Left forelimb (tissue), 1 donor: ENCODE measurements at regions not wholly inside any gene's neighbourhood (a gene's known extent, or its start where the extent isn't known, plus 50 kb on each side); places are given as distances from the start of the nearest gene placed in this dataset.
"Not testable (repeated sequence)": the region's sequence is repeated elsewhere in the genome, so short reads cannot be mapped to it uniquely, and the experiment has no call there.

Source experiments
- DNase-seq: peaks from one replicate; pipeline ENCODE4 v3.0.0-alpha.2; 2018; ENCODE audit warnings: low spot score

DNA sequence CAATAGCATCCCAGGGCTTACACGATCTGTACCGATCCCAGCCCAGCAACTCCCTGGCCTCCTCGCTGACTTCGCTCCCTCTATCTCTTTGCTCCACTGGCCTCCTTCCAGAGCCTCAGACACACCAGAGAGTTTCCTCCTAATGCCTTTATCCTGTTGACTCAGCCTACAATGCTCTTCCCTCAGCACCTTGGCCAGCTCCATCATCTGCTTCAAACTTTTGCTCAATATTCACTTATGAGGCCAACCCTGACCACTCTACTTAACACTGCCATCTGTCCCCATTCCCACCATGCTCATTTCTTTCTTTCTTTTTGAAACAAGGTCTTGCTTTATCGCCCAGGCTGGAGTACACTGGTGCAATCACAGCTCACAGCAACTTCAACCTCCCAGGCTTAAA lies 180.9 kb downstream of the CEP170 start:
- not testable (repeated sequence) for DNase-seq

DNA sequence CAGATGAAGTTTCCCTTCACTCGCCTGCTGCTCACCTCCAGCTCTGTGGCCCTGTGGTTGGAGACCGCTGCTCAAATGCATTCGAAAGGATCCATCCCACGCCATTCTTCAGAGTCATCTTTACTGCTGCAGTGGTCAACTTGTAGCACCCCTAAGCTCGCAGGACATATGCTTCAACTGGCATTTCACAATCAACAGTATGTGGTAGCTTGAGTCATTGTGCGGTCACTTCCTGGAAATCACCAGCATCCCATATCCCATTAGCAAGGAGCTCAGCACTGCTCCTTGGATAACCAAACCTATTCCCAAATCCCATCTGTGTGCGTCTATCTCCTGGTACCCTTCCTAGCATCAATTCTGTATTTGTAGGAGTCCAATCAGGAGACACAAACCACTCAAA lies 188.0 kb downstream of the CEP170 start:
- DNase-seq = not testable (repeated sequence)

- DNase-seq = not testable (repeated sequence)
Measured at GRCh38 chr1:243061965-243062364, 193.1 kb downstream of the CEP170 start.

GRCh38 chr1:243055510-243055909 lies 199.6 kb downstream of the CEP170 start:
- not testable (repeated sequence) for DNase-seq

GRCh38 chr1:243055091-243055490 lies 200.0 kb downstream of the CEP170 start:
- not testable (repeated sequence) for DNase-seq

GRCh38 chr1:243054681-243055080 lies 200.4 kb downstream of the CEP170 start:
- DNase-seq = not testable (repeated sequence)

DNA sequence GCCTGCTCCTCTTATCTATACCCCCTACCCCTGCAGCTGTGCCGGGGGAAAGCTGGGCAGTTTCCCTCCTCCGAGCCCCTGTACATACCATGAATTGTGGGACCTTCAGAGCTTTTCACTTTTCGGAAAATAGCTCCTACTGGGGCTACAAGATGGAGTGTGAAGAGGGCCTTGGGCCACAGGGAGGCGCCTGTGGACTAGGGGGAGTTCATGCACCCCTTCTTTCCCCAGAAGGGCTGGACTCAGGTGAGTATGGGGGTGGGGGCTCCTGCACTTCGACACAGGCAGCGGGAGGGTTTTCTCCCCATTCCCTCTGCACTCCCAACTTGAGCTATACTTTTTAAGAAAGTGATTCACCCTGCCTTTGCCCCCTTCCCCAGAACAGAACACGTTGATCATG lies 202.0 kb downstream of the CEP170 start:
- not testable (repeated sequence) for DNase-seq

- not testable (repeated sequence) for DNase-seq
Measured at GRCh38 chr1:243050613-243051012, 204.5 kb downstream of the CEP170 start.

- DNase-seq = not testable (repeated sequence)
Measured at GRCh38 chr1:243049716-243050115, 205.4 kb downstream of the CEP170 start.

- not testable (repeated sequence) for DNase-seq
Measured at GRCh38 chr1:243021365-243021764, 233.7 kb downstream of the CEP170 start.

DNA sequence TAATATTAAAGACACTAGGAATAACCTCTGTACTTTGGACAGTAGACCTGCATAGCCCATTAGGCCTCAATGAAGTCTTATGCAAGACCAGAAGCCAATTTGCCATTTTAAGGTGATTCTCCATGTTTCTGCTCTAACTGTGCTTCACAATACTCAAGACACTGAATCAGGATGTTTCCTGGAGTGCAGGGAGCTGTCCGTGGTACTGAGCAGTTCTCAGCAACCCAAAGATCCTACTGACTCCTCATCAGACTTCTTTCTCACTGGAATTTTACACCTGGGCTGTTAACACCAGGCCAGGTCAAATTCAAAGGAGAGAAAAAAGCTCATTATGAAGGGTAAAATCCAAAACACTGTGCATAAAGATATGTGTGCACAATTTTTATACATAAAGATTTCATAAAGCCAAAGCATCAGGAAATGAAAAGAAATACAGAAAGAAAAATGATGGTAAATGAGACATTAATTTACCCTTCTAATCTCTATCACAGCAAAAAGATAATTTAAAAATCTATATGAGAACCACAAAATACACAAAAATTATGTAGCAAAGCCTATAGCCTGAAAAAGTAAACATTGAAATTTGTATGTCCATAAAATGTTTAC lies 235.9 kb downstream of the CEP170 start:
- DNase-seq = not testable (repeated sequence)

DNA sequence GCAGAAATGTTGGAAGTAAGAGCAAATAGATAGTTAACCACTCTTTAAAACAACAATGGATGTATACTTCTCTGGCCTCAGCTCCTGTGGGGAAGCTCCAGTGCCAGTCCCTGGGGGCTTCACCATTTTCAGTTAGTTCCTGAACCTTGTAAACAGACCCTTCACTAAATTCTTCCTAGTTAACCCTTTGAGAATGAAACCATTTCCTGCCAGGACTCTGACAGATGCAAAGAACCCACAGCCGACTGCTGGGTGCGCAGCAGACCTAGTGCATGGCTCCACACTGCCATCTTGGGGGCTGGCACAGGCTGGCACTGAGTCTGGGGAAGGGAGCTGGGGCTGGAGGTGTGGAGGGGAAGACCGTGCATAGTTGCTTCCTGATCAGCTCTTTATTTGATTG lies 244.4 kb downstream of the CEP170 start:
- DNase-seq = not testable (repeated sequence)

- not testable (repeated sequence) for DNase-seq
Measured at GRCh38 chr1:243001003-243001402, 254.1 kb downstream of the CEP170 start.

GRCh38 chr1:242992776-242993175 lies 262.3 kb downstream of the CEP170 start:
- DNase-seq = not testable (repeated sequence)

GRCh38 chr1:242985096-242985495 lies 270.0 kb downstream of the CEP170 start:
- not testable (repeated sequence) for DNase-seq

- not testable (repeated sequence) for DNase-seq
Measured at GRCh38 chr1:242973341-242973740, 281.7 kb downstream of the CEP170 start.

GRCh38 chr1:242966892-242967291 lies 288.2 kb downstream of the CEP170 start:
- DNase-seq = no peak

DNA sequence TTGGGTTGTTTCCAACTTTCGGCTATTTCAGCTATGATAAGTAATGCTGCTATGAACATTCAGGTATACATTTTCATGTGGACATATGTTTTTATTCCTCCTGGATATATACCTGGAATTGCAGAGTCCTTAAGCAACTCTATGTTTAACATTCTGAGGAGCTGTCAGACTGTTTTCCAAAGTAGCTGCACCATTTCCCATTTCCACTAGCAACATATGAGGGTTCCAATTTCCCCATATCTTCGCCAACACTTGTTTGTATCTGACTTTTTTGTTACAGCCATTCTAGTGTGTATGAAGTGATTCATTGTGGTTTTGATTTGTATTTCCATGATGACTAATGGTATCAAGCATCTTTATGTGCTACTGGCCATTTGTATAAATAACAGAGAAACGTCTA lies 295.7 kb downstream of the CEP170 start:
- DNase-seq = not testable (repeated sequence)

GRCh38 chr1:242954945-242955344 lies 300.1 kb downstream of the CEP170 start:
- not testable (repeated sequence) for DNase-seq

GRCh38 chr1:242946206-242946605 lies 308.9 kb downstream of the CEP170 start:
- DNase-seq = no peak

- DNase-seq = not testable (repeated sequence)
Measured at GRCh38 chr1:242936725-242937124, 318.4 kb downstream of the CEP170 start.

DNA sequence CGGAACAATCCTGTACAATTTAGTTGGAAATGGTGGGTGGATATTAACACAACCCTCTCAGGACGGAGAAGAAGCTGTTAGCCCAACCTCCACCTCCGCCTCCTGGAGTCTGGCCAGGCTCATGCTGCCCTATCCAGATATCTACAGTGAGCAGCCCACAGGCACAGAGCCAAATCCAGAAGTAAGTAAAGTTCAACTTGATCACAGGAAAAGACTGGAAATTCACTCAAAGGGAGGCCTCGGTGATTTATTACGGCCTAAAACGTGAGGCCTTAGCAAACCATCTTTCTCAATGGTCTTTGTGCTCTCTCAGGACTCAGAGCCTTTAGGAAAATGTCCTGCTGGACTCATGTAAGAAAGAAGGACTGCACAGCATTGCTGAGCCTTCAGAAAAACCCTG lies 330.4 kb downstream of the CEP170 start:
- not testable (repeated sequence) for DNase-seq

- not testable (repeated sequence) for DNase-seq
Measured at GRCh38 chr1:242923603-242924002, 331.5 kb downstream of the CEP170 start.

GRCh38 chr1:242914729-242915128 lies 340.4 kb downstream of the CEP170 start:
- not testable (repeated sequence) for DNase-seq
